Osteoblast (primary cell): ENCODE measurements at regions not wholly inside any gene's neighbourhood (a gene's known extent, or its start where the extent isn't known, plus 50 kb on each side); places are given as distances from the start of the nearest gene placed in this dataset.

Source experiments
- DNase-seq: peaks from one replicate; pipeline ENCODE4 v3.0.0; 2011; ENCODE audit warnings: low spot score, mixed read lengths; ENCODE audit not compliant: insufficient read length; ENCODE audit errors: missing footprints
- H2AFZ ChIP-seq: 2 replicates; pipeline ENCODE4 v1.6.0; 2011; ENCODE audit warnings: mild to moderate bottlenecking, low read length
- H3K27ac ChIP-seq: 2 replicates; pipeline ENCODE4 v1.5.1; 2011; ENCODE audit warnings: mild to moderate bottlenecking, low read depth, low read length, moderate library complexity
- H3K27me3 ChIP-seq: 2 replicates; pipeline ENCODE4 v1.6.0; 2012; ENCODE audit warnings: mild to moderate bottlenecking, control low read depth, inconsistent platforms, low read length, moderate library complexity; ENCODE audit not compliant: insufficient read depth
- H3K36me3 ChIP-seq: 2 replicates; pipeline ENCODE4 v1.5.1; 2011; ENCODE audit warnings: mild to moderate bottlenecking, low read length, control low read depth, moderate library complexity; ENCODE audit not compliant: insufficient read depth
- H3K4me1 ChIP-seq: 2 replicates; pipeline ENCODE4 v1.5.1; 2011; ENCODE audit warnings: mild to moderate bottlenecking, low read length, control low read depth, moderate library complexity; ENCODE audit not compliant: insufficient read depth
- H3K4me2 ChIP-seq: 2 replicates; pipeline ENCODE4 v1.6.0; 2011; ENCODE audit warnings: mild to moderate bottlenecking, low read length; ENCODE audit not compliant: insufficient read depth
- H3K4me3 ChIP-seq: fragments of 200-600 bp; sonication (generic); 3 replicates; pipeline ENCODE4 v1.5.1; 2012; ENCODE audit warnings: mild to moderate bottlenecking, low read length, inconsistent platforms; ENCODE audit not compliant: insufficient read depth
- H3K79me2 ChIP-seq: 2 replicates; pipeline ENCODE4 v1.6.0; 2012; ENCODE audit warnings: mild to moderate bottlenecking, low read length, control low read depth, inconsistent platforms; ENCODE audit not compliant: insufficient read depth
- H3K9me3 ChIP-seq: 2 replicates; pipeline ENCODE4 v1.5.1; 2011; ENCODE audit warnings: low read depth, low read length, control low read depth
- H4K20me1 ChIP-seq: 2 replicates; pipeline ENCODE4 v1.6.0; 2012; ENCODE audit warnings: mild to moderate bottlenecking, low read length, control low read depth; ENCODE audit not compliant: insufficient read depth
- TF ChIP-seq, protein P1 (sequence below): IDR thresholded peaks from 2 replicates; pipeline ENCODE4 v1.5.1; 2011; ENCODE audit warnings: mild to moderate bottlenecking, low read depth, low read length, moderate library complexity; ENCODE audit errors: extremely low read depth

DNA sequence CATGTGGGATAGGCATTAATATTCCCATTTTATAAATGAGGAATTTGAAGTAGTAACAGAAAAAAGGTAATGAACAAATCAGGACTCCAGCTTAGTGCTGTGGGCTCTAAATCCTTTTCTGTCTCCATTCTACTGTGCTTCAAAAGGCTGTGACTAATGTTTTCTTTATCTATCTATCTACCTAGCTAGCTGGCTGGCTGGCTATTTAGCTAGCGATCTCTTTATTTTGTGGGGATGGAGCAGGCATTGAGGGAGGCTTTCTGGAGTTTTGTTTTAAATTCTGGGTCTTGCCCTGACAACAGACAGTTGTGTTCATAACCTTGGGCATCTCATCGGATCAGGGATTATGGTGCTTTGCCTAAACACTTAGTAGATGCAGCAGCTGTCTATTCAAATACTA is 139.2 kb downstream of the SOX4 start:
- Histone ChIP-seq H3K4me3 (no peak overlapping the region), H4K20me1 (no peaks in the 10 kb centered on the region), H3K9me3 (no peaks in the 10 kb centered on the region), H3K27ac (no peak overlapping the region), H3K4me1 (peaks cover 3% of the 10 kb centered on the region), H3K36me3 (no peaks in the 10 kb centered on the region), H3K4me2 (no peak overlapping the region), H3K27me3 (no peaks in the 10 kb centered on the region), H2AFZ (no peak overlapping the region), H3K79me2 (no peaks in the 10 kb centered on the region)
- no peak for DNase-seq
- TF ChIP-seq, protein P1, sequence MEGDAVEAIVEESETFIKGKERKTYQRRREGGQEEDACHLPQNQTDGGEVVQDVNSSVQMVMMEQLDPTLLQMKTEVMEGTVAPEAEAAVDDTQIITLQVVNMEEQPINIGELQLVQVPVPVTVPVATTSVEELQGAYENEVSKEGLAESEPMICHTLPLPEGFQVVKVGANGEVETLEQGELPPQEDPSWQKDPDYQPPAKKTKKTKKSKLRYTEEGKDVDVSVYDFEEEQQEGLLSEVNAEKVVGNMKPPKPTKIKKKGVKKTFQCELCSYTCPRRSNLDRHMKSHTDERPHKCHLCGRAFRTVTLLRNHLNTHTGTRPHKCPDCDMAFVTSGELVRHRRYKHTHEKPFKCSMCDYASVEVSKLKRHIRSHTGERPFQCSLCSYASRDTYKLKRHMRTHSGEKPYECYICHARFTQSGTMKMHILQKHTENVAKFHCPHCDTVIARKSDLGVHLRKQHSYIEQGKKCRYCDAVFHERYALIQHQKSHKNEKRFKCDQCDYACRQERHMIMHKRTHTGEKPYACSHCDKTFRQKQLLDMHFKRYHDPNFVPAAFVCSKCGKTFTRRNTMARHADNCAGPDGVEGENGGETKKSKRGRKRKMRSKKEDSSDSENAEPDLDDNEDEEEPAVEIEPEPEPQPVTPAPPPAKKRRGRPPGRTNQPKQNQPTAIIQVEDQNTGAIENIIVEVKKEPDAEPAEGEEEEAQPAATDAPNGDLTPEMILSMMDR, result no peak

- no peak overlapping the region for H2AFZ ChIP-seq
- no peaks in the 10 kb centered on the region for H3K9me3 ChIP-seq
- no peak overlapping the region for H3K4me3 ChIP-seq
- no peaks in the 10 kb centered on the region for H3K79me2 ChIP-seq
- no peaks in the 10 kb centered on the region for H3K36me3 ChIP-seq
- no peak for DNase-seq
- no peak overlapping the region for H3K4me2 ChIP-seq
- peaks cover 3% of the 10 kb centered on the region for H3K4me1 ChIP-seq
- H3K27ac ChIP-seq, result no peak overlapping the region
- no peaks in the 10 kb centered on the region for H3K27me3 ChIP-seq
- no peaks in the 10 kb centered on the region for H4K20me1 ChIP-seq
- TF ChIP-seq, protein P1, result no peak
Measured at GRCh38 chr6:21733311-21733710, 139.8 kb downstream of the SOX4 start.

DNA sequence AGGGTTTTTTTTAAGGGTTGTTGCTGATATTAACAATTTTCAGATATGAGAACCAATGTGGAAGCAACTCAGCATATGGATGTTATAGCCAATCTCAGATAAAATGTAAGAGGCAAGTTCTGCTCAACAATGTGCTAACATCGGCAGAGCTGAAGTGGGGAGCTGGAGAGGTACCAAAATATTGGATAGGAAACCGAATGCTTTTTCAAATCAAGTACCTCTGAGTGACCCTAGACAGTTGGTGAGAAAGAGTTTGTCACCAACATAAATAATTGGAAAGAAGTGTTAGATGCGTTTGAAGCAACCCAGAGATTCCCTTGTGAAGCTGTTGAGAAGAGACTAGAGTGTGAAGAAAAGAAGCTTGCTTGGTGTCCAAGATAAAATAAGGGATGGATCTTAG is 140.7 kb downstream of the SOX4 start:
- Histone ChIP-seq H4K20me1 (no peaks in the 10 kb centered on the region), H3K27me3 (no peaks in the 10 kb centered on the region), H3K36me3 (no peaks in the 10 kb centered on the region), H3K4me3 (no peak overlapping the region), H3K9me3 (no peaks in the 10 kb centered on the region), H3K4me1 (peaks cover 3% of the 10 kb centered on the region), H3K4me2 (no peak overlapping the region), H3K79me2 (no peaks in the 10 kb centered on the region), H2AFZ (no peak overlapping the region), H3K27ac (no peak overlapping the region)
- DNase-seq, result no peak
- TF ChIP-seq, protein P1, result no peak

DNA sequence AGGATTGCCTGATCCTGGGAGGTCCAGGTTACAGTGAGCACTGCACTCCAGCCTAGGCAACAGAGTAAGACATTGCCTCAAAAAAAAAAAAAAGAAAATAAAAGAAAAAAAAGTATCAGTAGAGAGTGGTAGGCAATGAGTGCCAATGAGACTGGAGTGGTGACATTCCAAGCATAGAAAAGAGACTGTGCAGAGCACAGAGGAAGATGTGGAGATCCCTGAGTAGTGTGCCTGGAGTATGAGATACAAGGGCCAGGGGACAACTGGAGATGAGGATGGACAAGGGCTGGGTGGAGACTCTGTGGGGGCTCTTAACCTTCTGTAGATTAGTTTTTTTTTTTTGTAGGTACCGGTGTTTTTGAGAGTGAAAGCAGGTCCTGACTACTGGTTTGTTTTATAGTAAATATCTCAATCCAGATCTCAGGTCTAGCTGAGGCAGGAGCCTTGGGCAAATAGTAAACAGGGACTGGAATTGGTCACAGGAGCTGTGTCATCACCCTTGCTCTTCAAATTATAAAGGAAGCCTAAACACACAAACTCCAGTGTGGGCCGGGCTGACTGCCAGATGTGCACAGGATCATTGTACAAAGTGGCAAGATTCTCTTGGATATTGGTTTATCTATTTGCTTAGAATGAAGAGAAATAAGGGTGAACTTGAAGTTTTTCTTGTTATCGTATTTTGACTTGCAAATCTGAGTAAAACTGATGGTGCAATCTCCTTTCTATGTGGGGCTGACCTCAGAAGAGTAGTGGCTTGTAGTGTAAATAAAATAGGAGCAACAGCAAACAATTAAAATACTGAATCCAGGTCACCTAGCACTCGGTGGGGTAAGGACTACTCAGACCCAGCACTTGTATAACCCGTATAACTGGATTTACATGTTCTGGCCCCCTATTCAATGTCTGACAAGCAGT is 144.9 kb downstream of the SOX4 start:
- no peak overlapping the region for H3K4me2 ChIP-seq
- H3K9me3 ChIP-seq, result no peaks in the 10 kb centered on the region
- TF ChIP-seq, protein P1, result no peak
- peaks cover 18% of the 10 kb centered on the region for H3K4me1 ChIP-seq
- H2AFZ ChIP-seq, result no peak overlapping the region
- H3K4me3 ChIP-seq, result no peak overlapping the region
- no peaks in the 10 kb centered on the region for H3K36me3 ChIP-seq
- no peaks in the 10 kb centered on the region for H4K20me1 ChIP-seq
- H3K27me3 ChIP-seq, result no peaks in the 10 kb centered on the region
- no peaks in the 10 kb centered on the region for H3K79me2 ChIP-seq
- no peak for DNase-seq
- H3K27ac ChIP-seq, result no peak overlapping the region
